ES-I3 (cell line): ENCODE measurements at regions not wholly inside any gene's neighbourhood (a gene's known extent, or its start where the extent isn't known, plus 50 kb on each side); places are given as distances from the start of the nearest gene placed in this dataset.
"Not testable (repeated sequence)": the region's sequence is repeated elsewhere in the genome, so short reads cannot be mapped to it uniquely, and the experiment has no call there.

ENCODE experiments used
- H3K36me3 ChIP-seq: 2 replicates; pipeline ENCODE4 v1.6.1; 2013; ENCODE audit warnings: mild to moderate bottlenecking, low read length, control low read depth, moderate library complexity; ENCODE audit not compliant: insufficient read depth
- H3K4me1 ChIP-seq: 2 replicates; pipeline ENCODE4 v1.6.1; 2013; ENCODE audit warnings: mild to moderate bottlenecking, control low read depth, low read length; ENCODE audit not compliant: insufficient read depth
- H3K9ac ChIP-seq: 2 replicates; pipeline ENCODE4 v1.6.1; 2013; ENCODE audit warnings: low read depth, mild to moderate bottlenecking, low read length, moderate library complexity
- H3K9me3 ChIP-seq: 2 replicates; pipeline ENCODE4 v1.6.1; 2013; ENCODE audit warnings: mild to moderate bottlenecking, low read length, moderate library complexity; ENCODE audit not compliant: control insufficient read depth, insufficient read depth

DNA sequence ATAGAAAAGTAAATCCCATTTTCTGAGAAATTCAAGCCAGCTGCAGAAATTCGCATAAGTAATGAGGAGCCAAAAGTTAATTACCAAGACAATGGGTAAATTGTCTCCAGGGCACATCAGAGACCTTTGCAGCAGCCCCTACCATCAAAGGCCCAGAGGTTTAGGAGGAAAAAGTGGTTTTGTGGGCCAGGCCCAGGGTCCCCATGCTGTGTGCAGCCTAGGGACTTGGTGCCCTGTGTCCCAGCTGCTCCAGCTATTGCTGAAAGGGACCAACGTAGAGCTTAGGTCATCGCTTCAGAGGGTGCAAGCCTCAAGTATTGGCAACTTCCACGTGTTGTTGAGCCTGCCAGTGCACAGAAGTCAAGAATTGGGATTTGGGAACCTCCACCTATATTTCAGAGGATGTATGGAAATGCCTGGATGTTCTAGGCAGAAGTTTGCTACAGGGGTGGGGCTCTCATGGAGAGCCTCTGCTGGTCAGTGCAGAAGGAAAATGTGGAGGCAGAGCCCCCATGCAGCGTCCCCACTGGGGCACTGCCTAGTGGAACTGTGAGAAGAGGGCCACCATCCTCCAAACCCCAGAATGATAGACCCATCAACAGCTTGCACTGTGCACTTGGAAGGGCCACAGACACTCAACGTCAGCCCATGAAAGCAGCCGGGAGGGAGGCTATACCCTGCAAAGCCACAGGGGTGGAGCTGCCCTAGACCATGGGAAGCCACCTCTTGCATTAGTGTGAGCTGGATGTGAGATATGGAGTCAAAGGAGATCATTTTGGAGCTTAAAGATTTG, 731.3 kb upstream of the GRAMD2B start:
- not testable (repeated sequence) for H3K4me1 ChIP-seq, H3K9me3 ChIP-seq, H3K9ac ChIP-seq, H3K36me3 ChIP-seq

DNA sequence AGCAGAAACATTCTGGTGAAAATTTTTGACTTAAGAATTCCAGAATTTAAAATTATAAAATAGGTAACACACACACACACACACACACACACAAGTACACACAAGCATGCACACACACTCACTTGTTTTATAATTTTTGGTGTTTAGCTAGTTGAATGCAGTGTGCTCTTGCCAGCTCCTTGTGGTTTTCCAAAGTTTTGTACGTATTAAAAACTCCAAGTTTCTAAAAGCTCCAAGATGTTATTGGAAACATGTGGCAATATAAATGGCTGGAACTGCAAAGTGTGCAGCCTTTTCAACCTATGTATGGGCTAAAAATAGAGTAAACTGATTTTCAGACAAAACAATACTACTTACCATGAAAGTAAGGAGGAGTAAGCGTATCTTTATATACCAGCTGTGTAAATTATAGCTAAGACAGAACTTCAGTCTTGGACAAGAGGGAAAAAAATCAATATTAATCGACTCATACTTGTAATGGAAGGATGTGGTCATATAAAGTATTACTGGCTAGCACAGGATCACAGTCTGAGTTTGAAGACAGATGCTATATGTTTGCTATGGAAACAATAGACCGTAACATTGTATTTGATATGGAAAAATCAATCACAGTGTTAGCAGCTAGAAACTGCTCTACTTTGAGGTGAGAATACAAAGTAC, 727.1 kb upstream of the GRAMD2B start:
- H3K9ac ChIP-seq = no peak overlapping the region
- H3K36me3 ChIP-seq = no peaks in the 10 kb centered on the region
- no peaks in the 10 kb centered on the region; the same call in 1 of the 2 replicates for H3K9me3 ChIP-seq
- 0 out of 2 replicates have a peak, but pooled peaks cover 6% of the 10 kb centered on the region for H3K4me1 ChIP-seq

DNA sequence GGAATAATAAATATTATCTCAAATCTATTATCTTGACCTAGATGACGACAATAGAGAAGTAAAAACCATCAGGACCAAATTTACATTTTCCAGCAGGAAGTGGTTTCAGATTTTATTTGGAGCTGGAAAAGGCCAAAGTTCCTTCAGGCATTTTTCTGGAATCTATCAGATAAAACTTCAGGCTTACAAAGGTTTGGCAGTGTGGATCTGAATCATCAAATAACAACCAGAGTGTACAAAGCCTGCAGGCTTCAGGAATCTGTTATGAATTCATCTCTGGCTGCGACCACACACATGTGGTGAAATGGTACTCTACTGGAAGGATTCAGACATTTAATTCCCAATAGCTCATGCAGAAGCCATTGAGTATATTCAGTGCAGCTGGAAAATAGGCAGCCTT, 726.4 kb upstream of the GRAMD2B start:
- Histone ChIP-seq H3K4me1 (0 out of 2 replicates have a peak, but pooled peaks cover 6% of the 10 kb centered on the region), H3K36me3 (no peaks in the 10 kb centered on the region)

DNA sequence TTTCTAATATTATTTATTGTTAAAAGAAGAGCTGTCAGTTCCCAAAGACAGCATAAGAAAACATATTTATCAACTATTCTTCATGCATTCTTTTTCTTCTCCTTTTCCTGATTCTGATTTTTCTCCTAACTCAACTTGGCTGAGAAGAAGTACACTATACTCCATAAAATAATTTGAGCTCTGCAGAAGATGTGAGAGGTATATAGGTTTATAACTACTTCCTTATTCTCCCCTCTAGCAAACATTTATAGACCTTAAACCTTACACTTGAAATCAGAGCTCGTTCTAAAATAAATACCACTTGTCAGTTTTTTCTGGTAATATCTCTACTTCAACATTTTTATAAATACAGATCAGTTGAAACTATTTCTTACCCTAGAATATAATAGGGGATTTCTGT, 724.8 kb upstream of the GRAMD2B start:
- no peaks in the 10 kb centered on the region for H3K36me3 ChIP-seq
- peaks cover under 1% of the 10 kb centered on the region for H3K9me3 ChIP-seq
- no peak overlapping the region for H3K9ac ChIP-seq
- 0 out of 2 replicates have a peak, but pooled peaks cover 6% of the 10 kb centered on the region for H3K4me1 ChIP-seq

More for the DNA sequence above, 726.4 kb upstream of the GRAMD2B start:
- Histone ChIP-seq H3K9ac (no peak overlapping the region), H3K9me3 (no peaks in the 10 kb centered on the region; the same call in 1 of the 2 replicates)

DNA sequence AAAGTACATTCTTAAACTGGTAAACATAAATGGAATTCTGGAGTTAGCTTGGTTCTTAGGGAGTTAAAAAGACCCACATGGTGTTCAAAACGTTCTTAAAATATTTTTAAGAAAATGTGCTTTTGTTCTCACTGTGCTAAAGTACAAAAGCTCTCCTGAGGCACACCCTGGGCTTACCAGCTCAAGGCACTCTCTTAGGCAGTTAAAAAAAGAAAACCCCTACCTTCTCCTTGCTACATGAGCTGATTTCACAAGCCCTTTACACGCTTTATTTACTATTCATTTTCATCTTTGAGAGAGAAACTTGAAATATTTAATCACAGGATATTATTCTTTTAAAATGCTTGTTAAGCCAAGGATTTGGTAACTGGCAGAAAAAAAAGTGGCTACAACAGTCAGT, 723.3 kb upstream of the GRAMD2B start:
- Histone ChIP-seq H3K9me3 (peaks cover 6% of the 10 kb centered on the region), H3K9ac (no peak overlapping the region), H3K36me3 (no peaks in the 10 kb centered on the region), H3K4me1 (0 out of 2 replicates have a peak, but pooled peaks cover 6% of the 10 kb centered on the region)

DNA sequence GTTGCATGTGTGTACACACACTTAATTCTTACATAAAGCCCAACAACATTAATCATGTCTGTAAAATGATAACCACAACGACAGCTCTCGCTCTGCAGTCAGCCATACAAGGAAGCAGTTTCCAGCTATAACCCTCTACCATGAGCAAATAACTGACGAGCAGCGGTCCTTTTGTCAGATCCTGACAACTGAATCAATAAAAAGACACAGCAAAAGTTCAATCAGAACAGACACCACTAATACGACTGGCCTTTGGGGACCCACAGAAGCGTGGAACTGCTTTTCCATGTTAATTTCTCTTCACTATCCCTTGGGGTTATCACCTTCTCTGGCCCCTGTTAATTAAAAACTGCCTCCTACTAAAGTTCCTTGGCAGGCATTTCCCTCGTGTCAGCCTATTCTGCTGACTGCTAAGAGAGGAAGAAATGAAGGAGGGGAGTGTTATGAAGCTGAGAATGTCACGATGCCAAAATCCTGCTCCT, 722.8 kb upstream of the GRAMD2B start:
- 0 out of 2 replicates have a peak, but pooled peaks cover 6% of the 10 kb centered on the region for H3K4me1 ChIP-seq
- H3K36me3 ChIP-seq = no peaks in the 10 kb centered on the region
- peaks cover 6% of the 10 kb centered on the region for H3K9me3 ChIP-seq
- H3K9ac ChIP-seq = no peak overlapping the region

DNA sequence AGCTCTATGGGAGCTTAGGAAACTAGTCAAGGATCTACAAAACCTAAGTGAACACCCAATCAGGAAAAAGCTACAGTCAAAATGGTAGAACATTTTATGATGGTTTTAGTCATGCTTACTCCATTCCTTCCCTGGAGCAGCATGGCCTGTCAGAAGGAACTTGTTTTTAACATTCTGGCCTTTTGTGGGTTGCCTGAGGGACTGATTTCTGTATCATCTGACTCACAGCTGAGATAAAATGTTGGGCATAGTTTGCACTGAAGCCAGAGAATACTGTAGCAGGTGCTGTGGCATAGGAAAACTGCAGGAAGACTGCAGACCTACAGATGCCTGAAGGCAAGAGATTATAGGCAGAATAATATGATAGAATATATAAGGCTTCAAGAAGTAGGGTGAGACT, 719.6 kb upstream of the GRAMD2B start:
- Histone ChIP-seq H3K9me3 (peaks cover 6% of the 10 kb centered on the region), H3K9ac (no peak overlapping the region), H3K36me3 (no peaks in the 10 kb centered on the region), H3K4me1 (0 out of 2 replicates have a peak, but pooled peaks cover 6% of the 10 kb centered on the region)

DNA sequence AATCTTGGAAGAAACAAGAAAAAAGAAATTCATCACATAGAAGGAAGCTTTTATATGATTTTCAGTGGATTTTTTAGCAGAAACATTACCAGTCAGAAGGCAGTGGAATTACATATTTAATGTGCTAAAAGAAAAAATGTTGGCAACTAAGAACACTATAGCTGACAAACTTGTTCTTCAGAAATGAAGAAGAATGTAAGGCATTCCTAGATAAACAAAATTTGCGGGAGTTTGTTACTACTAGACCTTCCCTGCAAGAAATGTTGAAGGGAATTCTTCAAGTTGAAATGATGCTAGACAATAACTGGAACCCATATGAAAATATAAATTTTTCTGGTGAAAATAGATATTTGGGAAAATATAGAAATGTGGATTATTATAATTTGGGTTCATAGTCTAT, 718.3 kb upstream of the GRAMD2B start:
- H3K4me1 ChIP-seq = 0 out of 2 replicates have a peak, but pooled peaks cover 6% of the 10 kb centered on the region
- H3K36me3 ChIP-seq = no peaks in the 10 kb centered on the region
- no peak overlapping the region for H3K9ac ChIP-seq
- H3K9me3 ChIP-seq = peaks cover 6% of the 10 kb centered on the region

DNA sequence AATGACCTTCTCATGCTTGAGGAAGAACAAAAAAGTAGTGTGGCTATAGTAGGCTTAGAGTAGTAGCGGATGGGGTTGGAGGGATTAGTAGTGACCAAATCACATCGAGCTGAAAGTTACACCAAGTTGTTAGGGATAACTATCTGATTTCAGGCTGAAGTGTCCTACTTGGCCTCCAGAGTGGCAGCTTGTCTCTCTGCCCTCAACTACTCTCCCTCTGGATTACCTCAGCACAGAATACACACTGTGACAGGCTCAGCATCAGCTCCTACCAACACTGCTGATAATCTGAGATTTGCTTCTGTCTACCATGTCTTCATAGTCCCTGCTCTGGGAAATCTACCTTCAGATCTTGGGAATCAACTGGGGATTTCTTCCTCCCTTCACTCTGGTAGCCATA, 714.6 kb upstream of the GRAMD2B start:
- Histone ChIP-seq H3K9ac (no peak overlapping the region), H3K4me1 (no peaks in the 10 kb centered on the region), H3K36me3 (no peaks in the 10 kb centered on the region), H3K9me3 (peaks cover 3% of the 10 kb centered on the region)

DNA sequence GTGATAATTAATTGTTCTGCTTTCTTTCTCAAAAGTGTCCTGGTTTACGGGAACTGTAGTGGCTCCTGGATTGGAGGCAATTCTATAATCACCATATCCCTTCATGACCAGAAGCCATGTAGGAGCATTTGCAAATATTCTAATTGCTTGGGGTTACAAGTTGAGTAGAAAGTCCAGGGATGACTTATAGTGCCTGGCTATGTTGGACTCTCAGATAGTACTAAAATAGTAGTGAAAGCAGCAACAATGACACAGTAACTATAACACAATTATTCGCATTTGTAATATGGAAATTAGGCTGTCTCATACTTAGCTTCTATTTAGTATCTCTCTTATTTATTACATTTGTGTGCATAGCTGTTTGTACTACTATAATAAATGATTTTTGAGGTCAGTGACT, 712.5 kb upstream of the GRAMD2B start:
- no peaks in the 10 kb centered on the region for H3K9me3 ChIP-seq
- H3K4me1 ChIP-seq = no peaks in the 10 kb centered on the region
- H3K9ac ChIP-seq = no peak overlapping the region
- no peaks in the 10 kb centered on the region for H3K36me3 ChIP-seq

DNA sequence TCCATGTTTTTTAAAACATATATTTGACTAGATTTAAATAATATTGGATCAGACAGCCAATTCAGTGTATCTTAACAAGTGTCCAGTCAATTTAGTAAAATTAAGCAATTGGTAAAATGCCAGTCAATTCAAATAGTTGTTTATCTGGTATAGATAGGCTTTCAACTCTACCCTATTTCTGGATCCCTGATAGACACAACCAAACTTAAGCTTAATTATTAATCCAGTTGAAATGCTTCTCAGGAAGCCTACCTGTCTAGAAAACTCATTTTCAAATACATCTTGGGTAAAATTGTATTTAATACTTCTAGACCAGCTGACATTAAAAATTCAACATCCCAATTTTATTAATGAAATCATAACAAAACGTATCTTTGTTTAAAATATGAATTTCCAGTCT, 710.8 kb upstream of the GRAMD2B start:
- H3K4me1 ChIP-seq = no peaks in the 10 kb centered on the region
- H3K9ac ChIP-seq = no peak overlapping the region
- no peaks in the 10 kb centered on the region for H3K9me3 ChIP-seq
- no peaks in the 10 kb centered on the region for H3K36me3 ChIP-seq

DNA sequence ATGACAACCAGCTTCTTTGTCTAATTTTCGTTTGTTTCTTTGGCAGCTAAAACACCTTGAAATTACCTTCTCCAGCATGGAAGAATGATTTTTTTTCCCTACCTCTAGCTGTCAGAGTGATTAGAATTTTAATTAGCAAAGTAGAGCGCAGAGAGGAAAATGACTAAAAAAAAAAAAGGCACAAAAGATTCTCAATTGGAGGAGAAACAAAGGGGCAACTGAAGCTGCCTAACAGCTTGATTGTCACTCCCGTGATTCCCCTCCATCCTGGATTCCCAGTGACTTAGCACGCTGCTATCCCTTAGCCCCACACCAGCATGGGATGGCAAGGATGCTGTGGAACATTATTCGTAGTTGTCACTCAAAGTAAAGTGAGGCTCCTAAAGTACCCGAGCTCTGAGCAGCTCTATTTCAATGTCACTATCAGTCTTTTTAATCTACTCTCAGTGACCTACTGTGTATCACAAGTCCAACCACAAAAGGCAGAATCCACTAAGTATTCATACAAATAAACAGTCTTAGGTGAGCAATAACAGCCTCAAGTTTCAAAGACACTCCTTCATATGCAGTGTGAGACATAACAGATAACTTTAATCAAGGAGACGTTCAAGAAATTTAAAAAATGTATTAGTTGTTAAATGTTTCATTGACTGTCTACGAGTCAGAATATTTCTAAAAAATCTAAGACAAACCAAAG, 710.0 kb upstream of the GRAMD2B start:
- no peak overlapping the region for H3K9ac ChIP-seq
- no peaks in the 10 kb centered on the region for H3K36me3 ChIP-seq
- no peaks in the 10 kb centered on the region for H3K9me3 ChIP-seq
- H3K4me1 ChIP-seq = no peaks in the 10 kb centered on the region

DNA sequence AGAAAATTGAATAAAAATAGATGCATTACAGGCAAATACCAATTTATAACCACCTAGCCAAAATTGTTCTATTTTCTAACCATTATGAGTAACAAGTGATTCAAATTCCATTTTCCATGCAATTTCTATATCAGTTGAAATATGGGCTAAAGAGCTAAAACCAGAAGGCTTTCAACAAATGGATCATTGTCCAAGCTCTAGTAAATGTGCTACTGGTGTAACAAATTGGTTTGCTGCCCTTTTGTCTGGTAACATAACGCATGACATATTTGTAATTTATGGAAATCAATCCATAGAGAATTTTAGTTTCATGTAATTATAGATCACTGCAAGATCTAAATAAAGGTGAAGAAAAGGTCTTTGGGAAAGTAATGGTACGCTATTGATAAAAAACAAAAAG, 708.0 kb upstream of the GRAMD2B start:
- H3K4me1 ChIP-seq = peaks cover 7% of the 10 kb centered on the region
- no peak overlapping the region for H3K9ac ChIP-seq
- H3K36me3 ChIP-seq = no peaks in the 10 kb centered on the region
- H3K9me3 ChIP-seq = no peaks in the 10 kb centered on the region

DNA sequence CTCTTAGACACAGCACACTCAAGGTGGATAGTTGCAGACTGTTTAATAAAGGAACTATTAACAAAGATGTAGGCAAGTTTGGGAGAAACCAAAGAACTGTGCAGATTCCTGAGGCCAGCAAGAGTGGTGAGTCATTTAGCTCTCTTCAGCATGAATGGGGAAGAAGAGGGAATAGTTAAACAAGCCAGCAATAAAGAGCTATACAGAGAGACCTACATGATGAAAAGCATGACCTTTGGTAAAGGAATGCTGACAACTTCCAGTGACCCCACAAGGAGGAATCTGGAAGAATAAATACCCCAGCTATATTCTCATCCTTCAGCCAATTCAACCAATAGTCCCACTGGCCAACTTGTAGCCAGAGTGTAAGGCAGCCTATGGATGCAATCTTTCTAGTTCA, 706.0 kb upstream of the GRAMD2B start:
- no peak overlapping the region for H3K9ac ChIP-seq
- H3K4me1 ChIP-seq = peaks cover 7% of the 10 kb centered on the region
- H3K9me3 ChIP-seq = no peaks in the 10 kb centered on the region
- no peaks in the 10 kb centered on the region for H3K36me3 ChIP-seq
